ENCODE measurements at regions not wholly inside any gene's neighbourhood (a gene's known extent, or its start where the extent isn't known, plus 50 kb on each side); places are given as distances from the start of the nearest gene placed in this dataset.

- in situ Hi-C loops (cut with HindIII; ENCODE audit: extremely low pct_ligation_motif_present, low pct_unique_long_range_greater_than_20kb): no loop called here
- POLR2A ChIA-PET: no interaction called here
- no peak for TF ChIP-seq TIGD3 (CRISPR knock-in tag; IDR thresholded peaks at IDR 0.05; ENCODE audit: borderline replicate concordance)
- no peak for TF ChIP-seq ZMYM3 (CRISPR knock-in tag; IDR thresholded peaks at IDR 0.05)
- no peak for TF ChIP-seq NRL (CRISPR knock-in tag; IDR thresholded peaks at IDR 0.05; ENCODE audit: borderline replicate concordance)
- TF ChIP-seq CREBL2 (CRISPR knock-in tag; IDR thresholded peaks at IDR 0.05; ENCODE audit: borderline replicate concordance): no peak
- TF ChIP-seq PRMT3 (CRISPR knock-in tag; IDR thresholded peaks at IDR 0.05; ENCODE audit: borderline replicate concordance, low read depth): no peak
- no peak for TF ChIP-seq ZNF572 (CRISPR knock-in tag; IDR thresholded peaks at IDR 0.05)
- no peak for TF ChIP-seq ARID5B (CRISPR knock-in tag; IDR thresholded peaks at IDR 0.05)
- TF ChIP-seq, protein P1, sequence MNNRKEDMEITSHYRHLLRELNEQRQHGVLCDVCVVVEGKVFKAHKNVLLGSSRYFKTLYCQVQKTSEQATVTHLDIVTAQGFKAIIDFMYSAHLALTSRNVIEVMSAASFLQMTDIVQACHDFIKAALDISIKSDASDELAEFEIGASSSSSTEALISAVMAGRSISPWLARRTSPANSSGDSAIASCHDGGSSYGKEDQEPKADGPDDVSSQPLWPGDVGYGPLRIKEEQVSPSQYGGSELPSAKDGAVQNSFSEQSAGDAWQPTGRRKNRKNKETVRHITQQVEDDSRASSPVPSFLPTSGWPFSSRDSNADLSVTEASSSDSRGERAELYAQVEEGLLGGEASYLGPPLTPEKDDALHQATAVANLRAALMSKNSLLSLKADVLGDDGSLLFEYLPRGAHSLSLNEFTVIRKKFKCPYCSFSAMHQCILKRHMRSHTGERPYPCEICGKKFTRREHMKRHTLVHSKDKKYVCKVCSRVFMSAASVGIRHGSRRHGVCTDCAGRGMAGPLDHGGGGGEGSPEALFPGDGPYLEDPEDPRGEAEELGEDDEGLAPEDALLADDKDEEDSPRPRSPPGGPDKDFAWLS (CRISPR knock-in tag; IDR thresholded peaks at IDR 0.05; ENCODE audit: borderline replicate concordance): no peak
- no peak for TF ChIP-seq GLMP (CRISPR knock-in tag; IDR thresholded peaks at IDR 0.05; ENCODE audit: borderline replicate concordance)
- TF ChIP-seq RELA (CRISPR knock-in tag; IDR thresholded peaks at IDR 0.05): no peak
- no peak for TF ChIP-seq MTA1 (CRISPR knock-in tag; IDR thresholded peaks at IDR 0.05; ENCODE audit: borderline replicate concordance)
- TF ChIP-seq, protein P2, sequence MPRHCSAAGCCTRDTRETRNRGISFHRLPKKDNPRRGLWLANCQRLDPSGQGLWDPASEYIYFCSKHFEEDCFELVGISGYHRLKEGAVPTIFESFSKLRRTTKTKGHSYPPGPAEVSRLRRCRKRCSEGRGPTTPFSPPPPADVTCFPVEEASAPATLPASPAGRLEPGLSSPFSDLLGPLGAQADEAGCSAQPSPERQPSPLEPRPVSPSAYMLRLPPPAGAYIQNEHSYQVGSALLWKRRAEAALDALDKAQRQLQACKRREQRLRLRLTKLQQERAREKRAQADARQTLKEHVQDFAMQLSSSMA (CRISPR knock-in tag; IDR thresholded peaks at IDR 0.05): no peak
- no peak for TF ChIP-seq ZNF224 (CRISPR knock-in tag; IDR thresholded peaks at IDR 0.05)
These were observed 264.0 kb upstream of the DPH6 start for GRCh38 chr15:35810007-35810406.

More at GRCh38 chr15:35810007-35810406, 264.0 kb upstream of the DPH6 start:
- no peak overlapping the region for H3K27ac ChIP-seq (ENCODE audit: extremely low read length, insufficient read depth, low read length)
- H3K9me3 ChIP-seq (ENCODE audit: low read length): no peaks in the 10 kb centered on the region
- H3K9ac ChIP-seq (ENCODE audit: insufficient read depth, low read depth, low read length): no peak overlapping the region
- H3K36me3 ChIP-seq (replicated peaks in 1 of 2; ENCODE audit: control insufficient read depth in 1 of 2, insufficient read depth in 2 of 2, low read length in 2 of 2): no peaks in the 10 kb centered on the region
- intact Hi-C loops (cut with micrococcal nuclease; ENCODE audit: unreplicated experiment): no loop called here
- DNase-seq (ENCODE audit: low spot score) (no peak), FAIRE-seq (no peak), ATAC-seq (no peak)
- CTCF ChIA-PET (ENCODE audit: low intra/inter-chr PET ratio, low total read pairs): no interaction called here
- no peaks in the 10 kb centered on the region; a peak in 1 of 5 replicates for H3K27me3 ChIP-seq (ENCODE audit: control insufficient read depth in 1 of 2, insufficient read depth in 2 of 2, low read length in 2 of 2)
- H4K20me1 ChIP-seq (ENCODE audit: insufficient read depth, low read length): no peaks in the 10 kb centered on the region
- H3K79me2 ChIP-seq (ENCODE audit: insufficient read depth, low read length): no peaks in the 10 kb centered on the region
- WGBS (ENCODE audit: low lambda C conversion rate): 40% methylated on average over 6 of the region's 6 CpGs
- H2AFZ ChIP-seq (ENCODE audit: low read length): no peak overlapping the region
- no peak overlapping the region for H3K4me2 ChIP-seq (ENCODE audit: low read depth, low read length)
- H3K4me1 ChIP-seq (ENCODE audit: insufficient read depth, low read length): no peaks in the 10 kb centered on the region
- H3K4me3 ChIP-seq (replicated peaks in 1 of 3; ENCODE audit: insufficient read depth in 1 of 3, low read depth in 2 of 3, low read length in 3 of 3): no peak overlapping the region
- BruUV-seq (replicated peaks): no TSS peak

All from HepG2 (cell line).